Fibroblast of peridontal ligament (primary cell): ENCODE measurements at regions not wholly inside any gene's neighbourhood (a gene's known extent, or its start where the extent isn't known, plus 50 kb on each side); places are given as distances from the start of the nearest gene placed in this dataset.
A peak's percentile ranks its signal among the peaks of the same experiment; 100 is the strongest.
"Not testable (repeated sequence)": the region's sequence is repeated elsewhere in the genome, so short reads cannot be mapped to it uniquely, and the experiment has no call there.

ENCODE experiments used
- DNase-seq: peaks from one replicate; pipeline ENCODE4 v3.0.0-alpha.2; 2010; ENCODE audit errors: extremely low read depth

DNA sequence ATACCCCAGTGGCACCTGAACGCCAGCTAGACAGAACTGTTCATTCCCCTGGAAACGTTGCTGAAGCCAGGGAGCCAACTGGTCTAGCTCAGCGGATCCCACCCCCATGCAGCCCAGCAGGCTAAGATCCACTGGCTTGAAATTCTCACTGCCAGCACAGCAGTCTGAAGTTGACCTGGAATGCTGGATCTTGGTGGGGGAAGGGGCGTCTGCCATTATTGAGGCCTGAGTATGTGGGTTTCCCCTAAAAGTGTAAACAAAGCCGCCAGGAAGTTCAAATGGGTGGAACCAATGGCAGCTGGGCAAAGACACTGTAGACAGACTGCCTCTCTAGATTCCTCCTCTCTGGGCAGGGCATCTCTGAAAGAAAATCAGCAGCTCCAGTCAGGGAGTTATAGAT is 213.0 kb downstream of the NKX6-1 start:
- DNase-seq = no peak

DNA sequence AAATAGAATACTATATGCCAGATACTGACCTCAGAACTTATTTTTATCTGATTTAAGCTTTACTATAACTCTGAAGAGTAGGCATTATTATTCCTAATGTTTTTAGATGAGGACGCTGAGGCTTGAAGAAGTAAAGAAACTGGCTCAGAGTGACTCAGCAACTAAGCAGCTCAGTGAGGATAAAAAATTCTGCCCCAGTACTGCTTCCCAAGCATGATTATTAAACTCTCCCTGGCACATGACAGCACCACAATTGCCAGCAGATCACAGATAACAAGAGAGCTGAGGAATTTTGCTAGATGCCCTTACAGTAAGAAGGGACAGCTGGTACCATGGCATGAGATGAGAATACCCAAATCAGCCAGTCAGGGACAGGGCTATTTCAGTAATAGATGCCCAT is 219.4 kb downstream of the NKX6-1 start:
- DNase-seq = no peak

DNA sequence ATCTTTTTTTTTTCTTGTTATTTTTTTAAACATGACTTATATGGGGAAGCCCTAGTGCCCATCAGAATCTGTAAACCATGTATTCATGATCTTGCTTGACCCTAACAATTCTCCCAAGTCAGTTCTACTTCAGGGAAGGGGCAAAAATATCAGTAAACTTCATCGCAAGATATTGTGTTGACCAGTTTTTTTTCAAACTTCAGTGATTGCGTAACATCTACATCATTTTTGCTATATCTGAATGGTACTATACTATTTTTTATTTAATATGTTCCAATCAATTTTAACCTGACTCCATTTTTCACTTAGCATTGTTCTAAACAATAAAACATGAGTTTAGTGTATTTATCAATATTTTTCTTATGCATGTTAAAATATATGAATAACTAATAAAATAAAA is 221.2 kb downstream of the NKX6-1 start:
- no peak for DNase-seq

DNA sequence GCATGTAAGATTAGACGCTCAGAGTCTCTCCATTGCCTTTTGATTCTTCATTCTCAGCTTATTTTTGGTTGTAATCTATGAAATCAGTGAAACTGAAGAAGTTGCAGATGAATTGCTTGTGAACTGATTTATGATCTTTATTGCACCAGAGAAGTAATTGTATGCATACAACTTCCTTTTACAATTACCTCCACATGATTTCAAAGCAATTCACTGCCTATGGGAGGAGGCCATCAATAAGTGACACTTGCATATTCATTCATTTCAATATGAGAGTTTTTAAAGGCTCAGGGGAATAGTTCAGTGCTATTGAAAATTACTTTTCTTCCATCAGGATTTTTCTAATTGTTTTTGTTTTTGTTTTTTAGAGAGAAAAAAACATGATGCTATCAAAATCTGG is 222.3 kb downstream of the NKX6-1 start:
- no peak for DNase-seq

DNA sequence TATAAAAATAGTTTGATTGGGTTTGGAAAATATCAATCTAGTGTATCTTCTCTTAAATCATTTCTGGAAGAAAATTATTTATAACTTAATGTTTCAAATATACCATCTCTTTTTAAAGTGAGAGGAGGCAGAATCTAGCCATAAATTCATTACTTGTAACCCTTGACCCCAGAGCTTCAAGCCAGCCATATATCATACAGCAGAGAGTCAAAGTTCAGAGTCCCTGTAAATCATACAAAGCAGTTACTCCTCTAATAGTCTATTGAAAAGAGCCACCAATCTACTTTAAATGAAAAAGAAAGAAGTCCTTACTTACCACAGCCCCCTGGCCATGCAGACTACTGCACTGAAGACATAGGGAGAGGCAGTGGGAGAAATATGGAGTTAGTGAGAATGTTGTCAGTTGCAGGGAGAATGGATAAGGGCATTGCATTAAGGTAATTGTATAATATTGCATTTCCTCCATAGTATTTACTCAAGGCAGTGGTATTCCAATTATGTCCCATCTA is 229.5 kb downstream of the NKX6-1 start:
- no peak for DNase-seq

DNA sequence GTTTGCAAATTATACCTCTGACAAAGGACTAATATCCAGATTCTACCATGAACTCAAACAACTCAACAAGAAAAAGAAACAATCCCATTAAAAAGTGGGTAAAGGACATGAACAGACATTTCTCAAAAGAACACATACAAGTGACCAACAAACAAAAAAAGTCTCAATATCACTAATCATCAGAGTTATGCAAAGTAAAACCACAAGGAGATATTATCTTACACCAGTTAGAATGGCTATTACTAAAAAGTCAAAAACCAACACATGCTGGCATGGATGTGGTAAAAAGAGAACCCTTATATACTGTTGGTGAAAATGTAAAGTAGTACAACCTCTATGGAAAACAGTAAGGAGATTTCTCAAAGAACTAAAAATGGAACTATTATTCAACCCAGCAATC is 234.4 kb downstream of the NKX6-1 start:
- no peak for DNase-seq

DNA sequence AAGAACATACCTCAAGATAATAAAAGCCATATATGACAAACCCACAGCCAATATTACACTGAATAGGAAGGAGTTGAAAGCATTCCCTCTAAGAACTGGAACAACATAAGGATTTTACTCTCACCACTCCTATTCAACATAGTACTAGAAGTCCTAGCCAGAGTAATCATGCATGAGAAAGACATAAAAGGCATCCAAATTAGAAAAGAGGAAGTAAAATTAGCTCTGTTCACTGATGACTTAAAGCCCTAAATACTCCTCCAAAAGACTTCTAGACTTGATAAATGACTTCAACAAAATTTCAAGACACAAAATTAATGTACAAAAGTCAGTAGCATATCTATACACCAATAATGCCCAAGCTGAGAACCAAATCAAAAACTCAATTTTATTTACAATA is 235.7 kb downstream of the NKX6-1 start:
- no peak for DNase-seq

DNA sequence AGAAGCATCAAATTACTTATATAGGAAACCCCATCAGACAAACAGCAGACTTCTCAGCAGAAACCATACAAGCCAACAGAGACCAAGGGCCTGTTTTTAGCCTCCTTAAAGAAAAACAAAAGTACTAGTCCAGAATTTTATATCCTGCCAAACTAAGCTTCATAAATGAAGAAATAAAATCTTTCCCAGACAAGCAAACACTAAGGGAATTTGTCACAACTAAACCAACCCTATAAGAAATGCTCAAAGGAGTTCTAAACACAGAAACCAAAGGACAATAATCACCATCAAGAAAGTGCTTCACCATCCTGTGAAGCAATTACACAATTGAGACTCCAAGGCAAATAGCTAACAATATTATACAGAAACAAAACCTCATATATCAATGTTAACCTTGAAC is 238.6 kb downstream of the NKX6-1 start:
- DNase-seq = no peak

DNA sequence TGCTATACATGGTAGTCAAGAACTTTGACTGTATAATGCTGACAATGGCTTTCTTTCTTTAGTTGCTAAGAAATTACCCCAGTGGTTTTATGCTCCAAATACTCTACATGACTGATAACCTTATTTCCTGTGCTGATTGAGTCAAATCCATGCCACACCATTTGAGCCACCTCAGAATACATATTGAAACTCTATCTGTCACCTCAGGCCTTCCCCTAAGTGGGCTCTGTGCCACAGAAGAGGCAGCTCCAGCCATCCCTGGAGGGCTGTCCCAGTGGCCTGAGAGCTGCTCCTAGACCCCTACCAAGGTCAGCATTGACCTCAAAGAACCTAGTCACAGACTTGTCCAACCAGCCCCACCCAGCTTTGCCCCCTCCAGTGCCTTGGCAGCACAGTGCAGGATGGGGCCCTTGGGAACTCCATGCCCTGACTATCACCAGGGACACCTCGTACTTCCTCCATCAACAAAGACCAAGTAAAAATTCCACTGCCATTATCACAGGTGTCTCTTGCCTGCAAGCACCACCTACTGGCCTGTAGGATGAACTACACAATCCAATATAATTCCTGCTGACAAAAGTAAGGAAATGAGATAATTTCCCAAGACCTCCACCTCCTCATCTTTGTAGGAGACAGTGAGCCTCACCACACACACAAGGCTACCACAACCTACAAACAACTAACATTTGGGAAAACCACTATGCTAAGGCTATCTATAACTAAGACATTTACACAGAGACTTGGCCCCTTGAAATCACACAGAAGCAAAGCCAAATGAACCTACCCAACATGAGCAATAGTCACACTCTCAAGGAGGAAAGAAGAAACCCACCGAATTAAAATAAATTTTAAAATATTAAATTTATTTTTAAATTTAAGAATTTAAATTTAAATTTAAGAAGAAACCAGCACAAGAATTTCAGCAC is 239.9 kb downstream of the NKX6-1 start:
- peak; percentile 24 for DNase-seq

DNA sequence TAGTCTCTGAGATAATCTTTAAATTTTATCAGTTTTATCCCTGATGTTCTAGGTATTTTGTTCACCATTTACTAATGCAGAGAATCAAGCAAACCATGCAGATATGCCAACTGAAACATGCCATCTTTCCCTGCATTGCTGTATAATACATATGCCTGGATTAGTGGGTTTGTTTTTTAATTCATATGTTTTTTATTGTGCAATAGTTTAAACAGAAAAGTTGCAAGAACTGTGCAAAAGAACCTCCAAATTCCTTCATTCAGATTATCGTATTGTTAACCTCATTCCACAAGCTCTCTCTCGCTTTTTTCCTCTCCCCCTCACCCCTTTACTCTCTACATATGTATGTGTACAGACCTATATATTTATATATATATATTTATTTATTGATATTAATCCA is 244.6 kb downstream of the NKX6-1 start:
- DNase-seq = no peak

DNA sequence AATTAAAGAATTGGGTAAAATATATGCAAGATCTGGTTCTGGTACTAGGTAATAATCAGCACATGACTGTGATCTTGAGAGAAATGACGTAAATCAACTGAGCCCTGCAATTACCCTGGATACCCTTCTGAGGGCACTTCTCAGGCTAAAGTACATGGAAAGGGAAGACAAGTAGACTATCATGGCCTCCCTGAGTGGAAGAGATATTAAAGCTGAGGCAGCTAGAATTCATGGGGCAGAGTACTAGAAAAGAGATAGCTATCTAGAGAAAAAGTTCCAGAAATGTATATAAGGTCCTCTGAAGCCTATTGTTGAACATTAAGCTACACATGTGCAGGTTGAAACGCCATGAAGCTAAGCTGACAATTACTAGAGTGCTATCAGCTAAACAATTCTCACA is 249.6 kb downstream of the NKX6-1 start:
- no peak for DNase-seq

DNA sequence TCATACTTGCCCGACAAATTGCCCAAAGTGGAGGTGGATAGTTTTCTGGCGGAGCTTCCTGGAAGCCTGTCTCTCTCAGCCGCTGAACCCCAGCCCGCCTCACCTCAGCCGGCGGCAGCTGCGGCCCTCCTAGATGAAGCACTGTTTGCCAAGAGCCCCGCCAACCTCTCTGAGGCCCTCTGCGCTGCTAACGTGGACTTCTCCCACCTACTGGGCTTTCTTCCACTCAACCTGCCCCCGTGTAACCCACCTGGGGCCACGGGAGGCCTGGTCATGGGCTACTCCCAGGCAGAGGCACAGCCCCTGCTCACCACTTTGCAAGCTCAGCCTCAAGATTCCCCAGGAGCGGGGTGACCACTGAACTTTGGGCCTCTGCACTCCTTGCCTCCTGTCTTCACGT is 254.1 kb downstream of the NKX6-1 start:
- DNase-seq = not testable (repeated sequence)

DNA sequence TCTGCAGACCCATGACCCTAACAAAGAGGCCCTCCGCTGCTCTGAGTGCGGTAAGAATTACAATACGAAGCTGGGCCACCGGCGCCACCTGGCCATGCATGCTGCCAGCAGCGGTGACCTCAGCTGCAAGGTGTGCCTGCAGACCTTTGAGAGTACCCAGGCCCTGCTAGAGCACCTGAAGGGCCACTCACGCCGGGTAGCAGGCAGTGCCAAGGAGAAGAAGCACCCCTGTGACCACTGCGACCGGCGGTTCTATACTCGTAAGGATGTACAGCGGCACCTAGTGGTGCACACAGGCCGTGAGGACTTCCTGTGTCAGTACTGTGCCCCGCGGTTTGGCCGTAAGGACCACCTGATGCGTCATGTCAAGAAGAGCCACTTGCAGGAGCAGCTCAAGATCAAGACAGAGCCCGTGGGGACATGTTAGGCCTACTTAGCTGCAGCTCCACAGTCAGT is 254.7 kb downstream of the NKX6-1 start:
- DNase-seq = not testable (repeated sequence)

DNA sequence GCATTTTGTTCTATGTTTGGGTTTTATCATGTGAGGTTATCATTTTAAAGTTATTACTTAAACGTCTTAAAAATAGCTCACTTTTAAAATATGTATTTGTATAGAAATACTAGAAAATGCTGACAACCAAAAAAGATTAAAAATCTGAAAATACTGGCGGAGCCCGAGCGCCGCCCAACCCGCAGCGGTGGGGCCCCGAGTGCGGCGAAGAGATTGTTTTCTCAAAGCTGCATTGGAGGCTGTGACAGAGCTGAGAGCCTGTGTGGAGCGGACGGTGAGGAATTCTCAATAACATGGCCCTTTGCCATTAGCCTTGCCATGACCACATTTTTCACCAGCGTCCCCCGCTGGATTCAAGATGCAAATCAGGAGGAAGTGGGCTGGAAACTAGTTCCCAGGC is 255.4 kb downstream of the NKX6-1 start:
- no peak for DNase-seq

DNA sequence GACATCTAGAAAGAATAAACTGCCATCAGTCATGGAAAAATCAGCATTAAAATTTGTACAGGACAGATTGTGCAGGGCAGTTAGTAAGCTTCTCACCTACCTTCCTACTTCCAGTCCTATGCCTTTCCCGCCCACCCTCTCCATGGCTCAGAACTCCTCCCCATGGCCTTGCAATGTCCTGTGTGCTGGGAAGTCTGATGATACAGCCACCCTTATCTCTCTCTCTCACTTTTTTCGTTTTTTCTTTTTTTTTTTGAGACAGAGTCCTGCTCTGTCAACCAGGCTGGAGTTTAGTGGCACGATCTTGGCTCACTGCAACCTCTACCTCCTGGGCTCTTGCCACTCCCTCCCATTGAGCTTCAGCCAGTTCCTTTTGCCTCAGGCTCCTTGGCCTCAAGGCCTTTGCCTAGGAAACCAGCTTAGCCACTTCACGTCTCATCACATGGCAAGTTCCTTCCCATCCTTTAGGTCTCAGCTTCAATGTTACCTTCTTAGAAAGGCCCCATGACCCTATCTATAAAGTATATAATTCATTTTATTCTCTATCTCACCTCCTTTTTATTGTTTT is 259.7 kb downstream of the NKX6-1 start:
- no peak for DNase-seq

DNA sequence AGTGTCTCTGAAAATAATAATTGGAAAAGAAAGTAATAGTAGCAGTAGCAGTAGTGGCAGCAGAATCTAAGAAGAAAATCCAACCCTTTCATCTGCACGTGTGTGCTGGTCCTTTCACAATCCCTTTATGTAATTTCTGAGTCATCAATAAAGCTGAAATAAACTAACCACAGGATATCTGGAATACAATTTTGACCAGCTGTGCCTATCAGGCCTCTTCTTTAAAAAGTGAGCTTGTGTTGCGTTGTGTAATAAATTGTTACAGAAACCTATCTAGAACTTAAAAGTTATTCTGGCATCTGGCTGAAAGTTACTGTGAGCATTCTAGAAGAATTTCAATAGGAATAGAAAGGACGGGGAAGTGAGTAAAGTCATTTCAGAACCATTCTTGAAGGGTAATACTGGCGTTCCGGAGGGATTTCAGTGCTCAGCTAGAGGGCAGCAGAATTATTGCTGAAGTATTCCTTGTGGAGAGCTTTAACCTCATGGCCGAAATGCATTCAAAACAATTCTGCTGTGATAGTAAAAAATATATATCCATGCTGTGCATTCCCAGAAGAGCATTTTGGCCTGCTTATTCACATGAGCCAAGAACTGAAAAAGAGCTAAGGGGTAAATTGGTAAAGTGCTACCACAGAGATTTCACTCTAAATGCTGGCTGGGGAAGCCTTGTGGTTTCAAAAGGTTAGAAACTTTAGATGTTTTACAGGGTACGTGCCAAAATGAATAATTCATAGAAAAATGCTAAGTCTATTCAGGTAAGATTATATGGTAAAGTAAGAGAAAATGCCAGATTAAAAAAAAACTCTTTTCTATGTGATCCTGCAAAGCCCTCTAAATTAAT is 260.6 kb downstream of the NKX6-1 start:
- DNase-seq = peak; percentile 67

DNA sequence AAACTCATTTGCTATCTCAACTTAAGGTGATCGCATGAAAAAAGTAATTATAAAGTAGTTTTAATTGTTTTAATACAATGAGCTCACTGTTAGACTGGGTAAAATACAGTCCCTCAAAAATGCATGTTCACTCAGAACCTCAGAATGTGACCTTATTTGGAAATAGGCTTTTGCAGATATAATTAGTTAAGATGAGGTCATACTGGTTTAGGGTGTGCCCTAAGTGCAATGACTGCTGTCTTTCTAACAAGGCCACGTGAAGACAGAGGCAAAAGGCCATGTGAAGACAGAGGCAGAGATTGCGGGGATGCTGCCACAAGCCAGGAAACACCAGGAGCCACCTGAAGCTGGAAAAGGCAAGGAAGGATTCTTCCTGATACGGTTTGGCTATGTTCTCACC is 262.1 kb downstream of the NKX6-1 start:
- DNase-seq = no peak

DNA sequence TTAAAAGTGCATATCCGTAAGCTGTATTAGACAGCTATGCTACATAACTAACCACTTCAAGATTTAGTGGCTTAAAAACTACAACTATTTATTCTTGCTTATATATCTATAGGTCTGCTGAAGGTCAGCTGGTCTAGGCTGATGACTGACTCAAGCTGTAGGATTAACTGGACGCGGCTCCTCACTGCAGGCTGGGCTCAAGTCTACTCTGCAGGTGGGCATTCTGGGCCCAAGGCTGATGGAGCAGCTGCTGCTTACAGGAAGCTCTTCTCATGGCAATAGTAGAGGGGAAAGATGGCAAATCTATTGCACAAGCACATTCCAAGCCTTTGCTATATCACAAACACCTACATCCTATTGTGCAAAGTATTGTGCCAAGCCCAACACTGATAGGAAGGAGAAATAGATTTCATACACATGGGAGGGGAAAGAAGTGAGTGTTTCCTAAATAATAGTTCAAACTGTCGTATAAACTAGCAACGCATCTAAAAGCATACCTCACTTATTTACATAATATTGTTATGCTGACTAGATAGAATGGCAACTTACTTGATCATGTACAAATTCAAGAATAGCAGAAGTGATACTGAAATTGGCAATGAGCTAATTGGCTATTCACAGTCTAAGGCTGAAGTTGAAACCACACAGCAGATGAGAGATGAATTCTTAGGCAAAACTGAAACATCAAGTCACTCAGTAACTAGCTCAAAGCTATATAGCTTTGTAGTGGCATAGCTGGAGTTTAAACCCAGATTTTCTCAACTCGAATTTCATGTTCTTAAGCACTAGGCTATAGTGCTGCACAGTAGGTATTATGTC is 263.8 kb downstream of the NKX6-1 start:
- no peak for DNase-seq

DNA sequence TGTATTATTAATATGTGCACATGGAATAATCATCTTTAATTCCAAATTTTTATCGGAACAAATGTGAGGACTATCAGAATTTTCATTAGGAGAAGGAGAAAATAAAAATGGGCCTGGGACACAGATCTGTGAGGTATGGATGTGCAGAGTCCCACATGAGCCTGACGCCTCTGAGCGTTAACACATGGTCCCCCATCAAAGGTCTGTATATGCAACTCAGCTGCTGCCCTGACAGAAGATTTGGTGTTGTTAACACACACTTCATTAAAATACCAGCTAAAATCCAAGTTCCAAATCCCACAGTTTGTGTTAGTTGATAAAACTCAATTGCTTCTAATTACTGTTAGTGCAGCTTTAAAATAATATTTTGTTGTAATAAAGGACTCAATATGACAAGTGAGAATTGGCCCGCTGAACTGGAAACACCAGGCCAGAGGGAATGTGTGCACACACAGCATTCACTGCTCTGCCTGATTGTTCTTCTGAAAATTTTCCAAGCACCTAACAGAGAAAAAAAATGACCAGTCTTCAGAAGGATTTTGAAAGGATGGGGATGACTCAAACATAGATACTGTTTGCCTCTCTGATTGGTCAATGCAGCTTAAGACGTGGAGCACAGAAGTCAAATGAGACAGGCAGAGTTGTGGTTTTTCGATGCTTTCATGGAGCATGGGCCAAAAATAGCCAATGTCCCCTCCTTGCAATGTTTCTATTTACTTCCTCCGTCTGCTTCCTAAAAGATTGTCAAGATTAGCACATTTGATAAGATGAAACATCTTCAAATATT is 266.6 kb downstream of the NKX6-1 start:
- no peak for DNase-seq

DNA sequence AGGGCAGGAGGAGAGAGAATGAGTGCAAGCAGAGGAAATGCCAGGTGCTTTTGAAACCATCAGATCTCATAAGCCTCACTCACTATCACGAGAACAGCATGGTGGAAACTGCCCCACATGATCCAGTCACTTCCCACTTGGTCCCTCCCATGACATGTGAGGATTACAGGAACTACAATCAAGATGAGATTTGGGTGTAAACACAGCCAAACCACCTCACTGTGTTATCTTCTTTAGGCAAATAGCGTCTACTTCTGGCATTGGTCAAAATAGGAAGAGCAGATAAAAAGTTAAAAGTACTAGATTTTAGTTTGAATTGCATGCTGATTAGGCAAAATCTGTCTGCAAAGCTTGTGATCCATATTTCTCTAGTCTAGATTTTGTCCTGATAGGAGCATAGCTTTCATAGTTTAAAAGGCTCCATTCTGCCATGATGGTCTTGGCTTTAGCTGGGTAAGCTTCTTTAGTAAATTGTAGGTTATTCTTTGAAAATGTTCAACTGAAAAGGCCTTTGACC is 267.5 kb downstream of the NKX6-1 start:
- DNase-seq = no peak
